Vagina (tissue), 2 donors: ENCODE measurements at regions not wholly inside any gene's neighbourhood (a gene's known extent, or its start where the extent isn't known, plus 50 kb on each side); places are given as distances from the start of the nearest gene placed in this dataset.

Source experiments
- CTCF ChIP-seq, 3 experiments: fragments of 450-650 bp in 2 of 3; fragments of 200-600 bp in 1 of 3; sonication (generic) in 1 of 3; IDR thresholded peaks; one replicate each; pipeline ENCODE4 v1.5.1; 2017 to 2019; ENCODE audit warnings: antibody characterized with exemption in 3 of 3, mild to moderate bottlenecking in 2 of 3, moderate library complexity in 2 of 3
- POLR2A ChIP-seq, 2 donors: fragments of 450-650 bp; IDR thresholded peaks; one replicate each; pipeline ENCODE4 v1.6.1; 2017; ENCODE audit warnings: antibody characterized with exemption in 2 of 2, mild to moderate bottlenecking in 2 of 2, moderate library complexity in 2 of 2
- POLR2AphosphoS5 ChIP-seq, 2 donors: sonication (generic); formaldehyde crosslinking; IDR thresholded peaks; one replicate each; pipeline ENCODE4 v1.9.0; 2017; ENCODE audit warnings: antibody characterized with exemption in 2 of 2, mild to moderate bottlenecking in 2 of 2, low read depth in 1 of 2; ENCODE audit not compliant: insufficient read depth in 1 of 2

GRCh38 chr15:93268066-93268465, 179.1 kb upstream of the RGMA start:
- TF ChIP-seq CTCF (IDR thresholded peaks at IDR 0.05) (no peak), POLR2A (IDR thresholded peaks at IDR 0.05) (no peak), POLR2AphosphoS5 (IDR thresholded peaks at IDR 0.05; ENCODE audit: insufficient read depth in 1 of 2, low read depth in 1 of 2) (no peak)
